ENCODE measurements at regions not wholly inside any gene's neighbourhood (a gene's known extent, or its start where the extent isn't known, plus 50 kb on each side); places are given as distances from the start of the nearest gene placed in this dataset.

- no peak for DNase-seq
- Histone ChIP-seq H3K9ac (ENCODE audit: low read length) (no peak overlapping the region), H3K9me2 (replicated peaks; ENCODE audit: insufficient read depth, low read length) (no peaks in the 10 kb centered on the region), H3K4me1 (ENCODE audit: low read length) (no peaks in the 10 kb centered on the region), H3K9me3 (replicated peaks; ENCODE audit: insufficient read depth, low read length) (no peaks in the 10 kb centered on the region), H3K27ac (ENCODE audit: low read length) (no peak overlapping the region), H3K79me2 (ENCODE audit: low read length) (no peaks in the 10 kb centered on the region), H3K4me2 (ENCODE audit: low read depth, low read length) (no peak overlapping the region), H4K20me1 (ENCODE audit: insufficient read depth, low read length) (no peaks in the 10 kb centered on the region), H3F3A (ENCODE audit: insufficient read depth, low read length) (no peaks in the 10 kb centered on the region), H3K4me3 (ENCODE audit: low read length) (no peak overlapping the region), H3K27me3 (replicated peaks; ENCODE audit: insufficient read depth, low read length) (no peaks in the 10 kb centered on the region), H2AFZ (ENCODE audit: low read length) (no peak overlapping the region), H3K36me3 (replicated peaks; ENCODE audit: insufficient read depth, low read length) (no peaks in the 10 kb centered on the region)
- TF ChIP-seq CTCF (IDR thresholded peaks at IDR 0.05; ENCODE audit: low read length) (no peak), EZH2phosphoT487 (IDR thresholded peaks at IDR 0.05; ENCODE audit: low read length) (no peak), EZH2 (optimal IDR thresholded peaks at IDR 0.05; ENCODE audit: low read depth, low read length) (no peak)
Measured at GRCh38 chr6:148678682-148679081, 68.1 kb upstream of the UST start.

DNA sequence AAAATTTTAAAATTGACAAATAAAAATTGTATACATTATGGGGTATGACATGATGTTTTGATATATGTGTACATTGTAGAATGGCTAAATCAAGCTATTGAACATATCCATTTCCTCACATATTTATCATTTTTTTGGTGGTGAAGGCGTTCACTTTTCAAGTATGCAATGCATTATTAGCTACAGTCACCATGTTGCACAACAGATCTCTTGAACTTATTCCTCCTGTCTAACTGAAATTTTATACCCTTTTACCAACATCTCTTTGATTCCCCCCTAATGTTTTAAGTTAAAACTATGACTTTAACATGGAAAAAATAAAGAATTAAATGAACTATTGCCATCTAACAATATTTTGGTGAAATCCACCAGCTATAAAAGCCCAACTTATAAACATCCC is 65.2 kb upstream of the UST start:
- Histone ChIP-seq H4K20me1 (ENCODE audit: insufficient read depth, low read length) (no peaks in the 10 kb centered on the region), H3K27me3 (replicated peaks; ENCODE audit: insufficient read depth, low read length) (no peaks in the 10 kb centered on the region), H3K9me3 (replicated peaks; ENCODE audit: insufficient read depth, low read length) (no peaks in the 10 kb centered on the region), H3K4me1 (ENCODE audit: low read length) (no peaks in the 10 kb centered on the region), H3K9ac (ENCODE audit: low read length) (no peak overlapping the region), H3K4me2 (ENCODE audit: low read depth, low read length) (no peak overlapping the region), H3K27ac (ENCODE audit: low read length) (no peak overlapping the region), H3F3A (ENCODE audit: insufficient read depth, low read length) (no peaks in the 10 kb centered on the region), H3K4me3 (ENCODE audit: low read length) (no peak overlapping the region), H3K79me2 (ENCODE audit: low read length) (no peaks in the 10 kb centered on the region), H2AFZ (ENCODE audit: low read length) (no peak overlapping the region), H3K36me3 (replicated peaks; ENCODE audit: insufficient read depth, low read length) (no peaks in the 10 kb centered on the region), H3K9me2 (replicated peaks; ENCODE audit: insufficient read depth, low read length) (no peaks in the 10 kb centered on the region)
- no peak for DNase-seq
- TF ChIP-seq EZH2 (optimal IDR thresholded peaks at IDR 0.05; ENCODE audit: low read depth, low read length) (no peak), CTCF (IDR thresholded peaks at IDR 0.05; ENCODE audit: low read length) (no peak), EZH2phosphoT487 (IDR thresholded peaks at IDR 0.05; ENCODE audit: low read length) (no peak)

GRCh38 chr6:148682252-148682651 is 64.6 kb upstream of the UST start:
- no peaks in the 10 kb centered on the region for H4K20me1 ChIP-seq (ENCODE audit: insufficient read depth, low read length)
- H3K27me3 ChIP-seq (replicated peaks; ENCODE audit: insufficient read depth, low read length), result no peaks in the 10 kb centered on the region
- H3F3A ChIP-seq (ENCODE audit: insufficient read depth, low read length), result no peaks in the 10 kb centered on the region
- no peaks in the 10 kb centered on the region for H3K9me3 ChIP-seq (replicated peaks; ENCODE audit: insufficient read depth, low read length)
- no peaks in the 10 kb centered on the region for H3K4me1 ChIP-seq (ENCODE audit: low read length)
- no peak overlapping the region for H3K4me2 ChIP-seq (ENCODE audit: low read depth, low read length)
- H3K27ac ChIP-seq (ENCODE audit: low read length), result no peak overlapping the region
- no peaks in the 10 kb centered on the region for H3K79me2 ChIP-seq (ENCODE audit: low read length)
- no peak for DNase-seq
- TF ChIP-seq CTCF (IDR thresholded peaks at IDR 0.05; ENCODE audit: low read length) (no peak), EZH2 (optimal IDR thresholded peaks at IDR 0.05; ENCODE audit: low read depth, low read length) (no peak), EZH2phosphoT487 (IDR thresholded peaks at IDR 0.05; ENCODE audit: low read length) (no peak)
- no peak overlapping the region for H3K9ac ChIP-seq (ENCODE audit: low read length)
- no peaks in the 10 kb centered on the region for H3K9me2 ChIP-seq (replicated peaks; ENCODE audit: insufficient read depth, low read length)
- no peak overlapping the region for H3K4me3 ChIP-seq (ENCODE audit: low read length)
- H2AFZ ChIP-seq (ENCODE audit: low read length), result no peak overlapping the region
- H3K36me3 ChIP-seq (replicated peaks; ENCODE audit: insufficient read depth, low read length), result no peaks in the 10 kb centered on the region

All from MM.1S (cell line).